GM18861 (cell line): ENCODE measurements at regions not wholly inside any gene's neighbourhood (a gene's known extent, or its start where the extent isn't known, plus 50 kb on each side); places are given as distances from the start of the nearest gene placed in this dataset.
"Not testable (repeated sequence)": the region's sequence is repeated elsewhere in the genome, so short reads cannot be mapped to it uniquely, and the experiment has no call there.

Source experiments
- ATAC-seq: cut with Tn5 transposase; IDR thresholded peaks from one replicate; pipeline ENCODE4 v1.9.1; 2021; ENCODE audit not compliant: unreplicated experiment

DNA sequence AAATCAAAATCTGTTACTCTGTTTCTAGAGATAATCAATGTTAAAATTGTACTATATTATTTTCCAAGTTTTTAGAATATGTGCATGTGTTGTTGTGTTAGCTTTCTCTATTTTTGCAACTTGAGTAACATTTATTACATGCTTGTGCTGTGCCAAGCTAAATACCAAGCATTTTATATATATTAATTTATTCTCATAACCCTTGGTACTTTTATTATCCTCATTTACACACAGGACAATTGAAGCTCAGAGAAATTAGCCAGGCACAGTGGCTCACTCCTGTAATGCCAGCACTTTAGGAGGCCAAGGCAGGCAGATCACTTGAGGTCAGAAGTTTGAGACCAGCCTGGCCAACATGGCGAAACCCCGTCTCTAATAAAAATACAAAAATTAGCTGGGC lies 254.0 kb upstream of the DMRT1 start:
- no peak for ATAC-seq

DNA sequence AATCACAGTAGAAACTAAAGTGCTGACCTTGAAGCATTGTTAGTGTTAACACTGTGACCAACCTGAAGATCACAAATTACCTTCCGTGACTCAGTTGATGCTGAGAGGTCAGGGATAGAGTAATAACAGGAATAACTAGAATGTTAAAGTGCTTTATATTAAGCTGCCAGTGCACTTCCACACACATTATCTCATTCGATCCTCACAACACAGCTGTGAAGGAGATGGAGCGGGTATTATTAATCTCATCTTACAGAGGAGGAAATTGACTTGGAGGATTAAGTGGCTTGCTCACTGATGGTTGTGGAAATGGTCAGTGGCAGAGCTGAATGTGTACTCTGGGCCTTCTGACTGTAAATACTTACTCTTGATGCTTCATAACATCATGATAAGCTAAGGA lies 252.5 kb upstream of the DMRT1 start:
- no peak for ATAC-seq

DNA sequence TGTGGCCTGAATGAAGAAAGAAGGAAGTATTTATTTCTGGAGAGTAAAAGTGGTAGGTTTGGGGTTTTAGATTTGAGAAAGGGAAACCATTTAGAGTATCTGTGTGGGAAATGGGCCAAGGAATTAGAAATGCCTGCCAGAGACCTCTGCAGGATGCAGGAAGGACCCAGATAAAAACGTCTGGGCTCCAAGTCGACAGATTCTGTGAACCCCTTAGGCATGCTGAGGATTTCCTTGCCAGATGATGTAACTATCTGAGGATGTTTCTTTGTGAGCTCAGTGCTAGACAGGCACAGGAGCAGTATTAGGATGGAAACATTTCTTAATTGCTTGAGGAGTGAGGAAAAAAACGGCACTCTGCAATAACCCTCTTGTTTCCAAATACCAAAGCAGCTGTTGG lies 251.8 kb upstream of the DMRT1 start:
- no peak for ATAC-seq

DNA sequence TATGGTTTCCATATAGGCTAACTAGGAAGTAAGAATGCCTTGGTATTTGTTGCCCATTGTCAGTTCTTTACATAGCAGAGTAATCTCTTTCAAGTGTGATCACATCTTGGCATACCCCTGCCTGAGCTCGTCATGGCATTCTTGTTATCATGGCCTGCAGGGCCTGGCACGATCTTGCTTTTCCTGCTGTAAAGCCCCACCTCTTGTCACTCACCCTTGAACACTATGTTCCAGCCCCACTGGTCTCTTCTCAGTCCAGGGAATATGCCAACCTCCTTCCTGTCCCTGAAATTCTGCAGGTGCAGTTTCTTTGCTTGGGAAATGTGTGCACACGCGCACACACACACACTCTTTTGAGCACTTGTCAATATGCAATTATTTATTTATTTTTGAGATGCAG lies 250.2 kb upstream of the DMRT1 start:
- ATAC-seq, result no peak

DNA sequence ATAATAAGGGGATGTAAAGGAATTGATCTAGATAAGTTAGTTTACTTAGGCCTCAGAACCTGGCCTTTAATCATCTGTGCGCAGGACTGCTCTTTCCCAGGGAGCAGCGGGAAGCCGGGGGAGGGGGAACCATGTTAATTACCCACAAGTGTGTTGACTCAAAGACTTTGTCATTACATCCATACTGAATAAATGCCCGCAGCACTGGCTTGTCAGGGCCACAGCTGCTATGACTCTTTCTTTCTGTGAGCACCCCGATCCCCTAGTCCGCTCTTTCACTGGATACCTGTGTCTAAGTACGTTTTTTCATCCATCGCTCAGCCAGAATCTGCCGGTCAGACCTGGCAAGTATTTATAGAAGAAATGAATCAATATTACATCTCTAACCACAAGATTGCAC lies 249.3 kb upstream of the DMRT1 start:
- ATAC-seq, result no peak

DNA sequence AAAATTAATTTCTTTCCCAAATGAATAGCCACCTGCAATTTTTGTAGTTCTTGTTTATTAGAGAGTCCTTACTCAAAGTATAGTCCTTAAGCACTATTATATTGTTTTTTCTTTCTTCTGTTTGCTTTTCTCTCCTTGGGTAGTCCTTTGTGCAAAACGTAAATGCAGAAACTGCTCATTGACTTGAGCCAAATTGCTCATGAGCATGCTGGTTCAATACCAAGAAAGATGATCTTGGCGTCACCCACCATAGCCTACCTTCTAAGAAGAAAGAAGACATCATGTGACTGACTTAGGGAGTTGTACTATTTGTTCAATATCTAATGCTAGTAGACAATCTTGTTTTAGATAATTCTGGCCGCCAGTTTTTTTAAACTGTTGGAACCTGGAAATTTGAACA lies 248.8 kb upstream of the DMRT1 start:
- no peak for ATAC-seq

DNA sequence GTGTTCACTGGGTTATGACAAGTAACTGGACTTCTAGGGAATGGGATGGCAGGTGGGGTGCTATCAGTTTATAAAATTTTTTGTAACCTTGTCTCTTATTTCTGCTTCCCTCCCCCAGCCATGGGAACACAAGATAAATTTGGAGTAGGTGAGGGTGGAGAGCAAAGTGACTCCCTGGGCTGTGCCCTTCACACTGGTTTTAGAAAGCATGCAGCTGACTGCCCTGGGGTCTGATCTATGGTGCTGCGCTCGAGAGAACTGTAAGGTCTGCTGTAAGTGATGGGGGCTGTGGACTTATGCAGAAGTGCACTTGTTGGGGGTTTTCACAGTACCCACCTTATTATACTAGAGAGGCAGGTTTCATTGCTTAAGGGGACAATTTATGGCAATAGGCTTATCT lies 247.7 kb upstream of the DMRT1 start:
- no peak for ATAC-seq

DNA sequence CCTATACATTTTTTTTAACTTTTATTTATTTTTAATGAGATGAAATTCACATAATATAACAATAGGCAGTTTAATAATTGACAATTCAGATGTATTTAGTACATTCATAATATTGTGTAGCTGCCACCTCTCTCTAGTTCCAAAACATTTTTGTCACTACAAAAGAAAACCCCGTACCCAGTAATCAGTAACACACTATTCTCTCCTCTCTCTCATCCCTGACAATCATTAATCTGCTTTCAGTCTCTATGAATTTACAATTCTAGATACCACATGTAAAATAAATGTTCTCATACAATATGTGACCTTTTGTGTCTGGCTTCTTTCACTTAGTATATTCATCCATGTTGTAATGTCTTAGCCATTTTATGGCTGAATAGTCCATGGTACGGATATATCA lies 244.8 kb upstream of the DMRT1 start:
- peak; percentile 80 for ATAC-seq

DNA sequence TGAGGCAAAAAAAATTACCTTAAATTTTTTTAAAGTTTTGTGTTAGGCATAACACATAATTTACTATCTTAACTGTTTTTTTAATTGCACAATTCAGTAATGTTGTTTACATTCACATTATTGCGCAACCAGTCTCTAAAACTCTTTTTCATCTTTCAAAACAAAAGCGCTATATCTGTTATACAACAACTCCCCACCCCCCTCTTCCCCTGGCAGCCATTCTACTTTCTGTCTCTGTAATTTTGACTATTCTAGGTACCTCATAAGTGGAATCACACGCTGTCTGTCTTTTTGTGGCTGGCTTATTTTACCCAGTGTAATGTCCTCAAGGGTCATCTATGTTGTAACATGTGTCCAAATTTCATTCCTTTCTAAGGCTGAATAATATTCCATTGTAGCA lies 241.5 kb upstream of the DMRT1 start:
- ATAC-seq, result no peak

DNA sequence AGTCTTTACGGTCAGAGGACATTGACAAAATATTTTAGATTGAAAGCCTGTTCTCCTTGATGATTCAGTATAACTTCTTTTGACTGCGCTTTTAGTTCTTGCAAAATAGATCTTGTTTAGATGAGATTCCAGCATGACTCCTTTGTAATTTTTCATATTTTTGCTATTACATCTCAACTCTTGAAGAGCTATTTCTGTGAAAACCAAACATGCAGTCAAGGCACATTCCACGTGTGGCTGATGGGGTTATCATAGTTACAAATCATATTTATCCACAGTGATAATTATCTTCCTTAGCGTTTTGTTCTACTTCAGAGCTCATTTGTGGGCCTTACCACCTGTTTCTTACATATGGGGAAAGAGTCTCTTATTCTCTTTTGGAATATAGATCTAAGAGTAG lies 238.8 kb upstream of the DMRT1 start:
- no peak for ATAC-seq

DNA sequence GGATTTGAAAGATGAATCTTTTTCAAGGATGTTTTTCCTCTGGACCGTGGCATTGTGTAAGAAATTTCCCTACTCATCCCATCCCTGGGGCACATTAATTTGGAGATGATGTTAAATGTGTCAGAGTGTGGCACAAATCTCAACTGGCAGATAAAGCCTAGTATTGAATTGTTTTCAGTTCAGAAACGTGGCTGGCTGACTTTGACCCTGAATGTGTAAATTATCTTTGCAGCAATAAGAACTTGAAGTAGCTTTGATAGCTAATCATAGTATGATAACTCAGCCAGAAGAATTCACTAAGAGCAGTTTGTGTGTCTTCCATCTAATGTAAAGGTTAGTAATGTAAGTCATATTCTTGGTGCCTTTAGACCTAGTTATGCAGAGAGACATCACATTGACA lies 238.4 kb upstream of the DMRT1 start:
- no peak for ATAC-seq

DNA sequence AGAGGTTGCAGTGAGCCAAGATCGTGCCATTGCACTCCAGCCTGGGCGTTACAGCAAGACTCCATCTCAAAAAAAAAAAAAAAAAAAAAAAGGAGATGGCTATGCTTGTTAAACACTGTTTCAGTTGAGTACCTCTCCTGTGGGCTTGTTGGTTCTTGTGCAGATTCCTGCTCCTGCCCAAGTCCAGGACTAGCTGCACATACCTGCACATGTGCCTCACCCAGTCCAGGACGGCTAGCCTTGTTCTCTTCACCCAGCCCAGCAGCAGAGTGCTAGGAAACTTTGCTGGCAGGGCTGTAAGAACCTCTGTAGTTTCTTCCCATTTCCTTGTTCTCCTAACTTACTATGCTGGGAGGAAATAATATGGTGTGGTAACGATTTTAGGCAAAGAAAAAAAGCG lies 234.1 kb upstream of the DMRT1 start:
- no peak for ATAC-seq

DNA sequence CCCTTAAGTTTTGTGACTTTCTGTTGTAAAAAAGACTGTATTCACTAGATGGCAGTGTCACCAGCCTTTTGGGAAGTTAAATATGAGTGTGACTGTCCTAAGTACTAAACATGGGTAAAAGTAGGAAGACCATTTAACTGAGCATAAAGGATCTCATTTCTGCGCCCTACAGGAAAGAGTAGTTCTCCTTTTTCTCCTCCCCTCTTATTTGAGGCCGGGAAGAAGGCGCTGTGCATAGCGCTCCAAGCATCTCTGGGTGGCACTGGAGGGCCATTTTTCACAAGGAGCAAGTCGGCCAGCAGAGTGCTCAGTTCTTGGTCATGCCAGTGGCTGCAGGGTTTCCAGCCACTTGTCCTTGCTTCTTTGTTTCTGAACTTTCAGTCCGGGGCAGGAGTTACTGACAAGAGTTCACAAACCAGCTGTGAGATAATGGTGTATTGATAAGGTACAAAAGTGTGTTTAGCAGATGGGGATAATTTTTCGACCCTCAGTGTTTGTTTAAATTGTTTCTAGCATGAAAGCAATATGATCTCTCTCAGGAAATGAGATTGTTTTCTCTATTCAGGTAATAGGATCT lies 227.6 kb upstream of the DMRT1 start:
- peak; percentile 94 for ATAC-seq

DNA sequence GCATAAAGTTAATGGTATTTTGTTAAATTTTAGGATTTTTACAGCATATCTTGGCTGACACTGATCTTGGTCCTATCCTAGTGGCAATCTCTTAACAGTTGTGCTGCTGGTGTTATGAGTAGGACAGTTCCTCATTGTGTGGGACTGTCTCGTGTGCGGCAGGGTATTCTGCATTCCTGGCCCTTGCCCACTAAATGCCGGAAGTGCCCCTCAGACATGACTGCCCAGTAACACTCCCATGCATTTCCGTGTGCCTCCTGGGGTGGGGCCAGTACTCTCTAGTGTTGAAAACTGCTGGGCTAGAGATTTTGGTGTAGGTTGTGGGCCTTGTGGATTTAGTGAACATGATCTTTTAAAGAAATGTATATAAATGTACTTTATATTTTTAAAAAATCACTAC lies 227.1 kb upstream of the DMRT1 start:
- no peak for ATAC-seq

DNA sequence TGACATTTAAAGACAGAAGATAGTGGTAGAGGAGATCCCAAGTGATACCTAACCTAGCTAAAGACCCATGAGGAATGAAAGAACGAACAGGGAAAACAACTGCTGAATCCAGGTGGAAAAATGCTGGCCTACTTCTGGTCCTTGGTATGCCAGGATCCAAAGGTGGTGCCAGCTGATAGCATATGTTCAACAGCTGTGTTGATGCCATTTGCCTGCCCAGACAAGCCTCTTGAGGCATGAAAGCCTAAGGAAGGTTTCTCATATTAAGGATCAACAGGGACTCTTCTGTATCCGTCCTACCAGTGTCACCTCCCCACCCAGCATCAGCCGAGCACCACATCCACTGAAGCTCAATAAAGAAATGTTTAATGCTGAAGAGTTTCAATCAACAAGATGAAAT lies 225.7 kb upstream of the DMRT1 start:
- ATAC-seq, result no peak

DNA sequence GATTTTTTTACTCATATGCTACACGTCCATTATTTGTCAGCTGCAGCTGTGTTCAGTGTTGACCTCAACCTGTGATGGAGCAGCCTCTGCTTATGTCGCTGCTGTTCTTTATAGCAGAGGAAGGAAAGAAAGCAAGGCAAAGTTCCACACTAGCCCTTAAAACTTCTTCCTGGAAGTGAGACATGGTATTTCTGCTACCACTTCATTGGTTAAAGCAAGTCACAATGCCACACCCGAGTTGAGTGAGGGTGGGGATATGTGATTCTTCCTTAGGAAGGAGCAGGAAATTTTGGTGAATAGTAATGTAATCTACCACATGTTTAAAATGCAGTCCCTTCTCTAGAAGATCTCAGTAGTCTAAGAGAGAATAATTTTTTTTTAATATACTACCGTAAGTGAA lies 224.8 kb upstream of the DMRT1 start:
- no peak for ATAC-seq

DNA sequence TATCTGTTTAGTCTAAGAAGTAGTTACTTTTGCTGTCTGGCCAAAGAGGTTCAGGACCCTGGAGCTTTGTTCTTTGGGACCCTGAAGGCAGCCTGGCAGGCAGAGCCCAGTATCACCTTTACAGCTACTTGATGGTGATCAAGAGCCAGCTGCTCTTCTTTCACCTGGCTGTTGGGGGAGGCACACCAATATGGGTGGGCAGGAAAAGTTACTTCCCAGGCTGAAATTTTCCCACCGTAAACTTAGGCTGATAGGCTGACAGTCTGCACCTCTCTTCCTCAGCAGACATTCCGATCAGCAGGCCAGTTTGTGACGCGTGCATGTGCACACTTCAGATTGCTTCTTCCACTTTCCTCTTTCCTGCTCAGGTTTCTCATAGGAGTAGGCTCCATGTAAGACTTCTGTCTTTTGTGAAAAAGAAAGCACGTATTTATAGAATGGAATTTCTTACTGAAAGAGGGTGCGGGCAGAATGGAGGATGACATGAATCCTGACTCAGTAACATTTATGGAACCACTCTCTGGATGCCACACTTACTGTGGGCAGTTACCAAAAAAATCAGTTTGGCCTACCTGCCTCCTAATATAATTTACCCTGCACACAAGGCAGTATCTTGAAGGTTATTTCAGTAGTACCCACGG lies 223.9 kb upstream of the DMRT1 start:
- ATAC-seq, result no peak

DNA sequence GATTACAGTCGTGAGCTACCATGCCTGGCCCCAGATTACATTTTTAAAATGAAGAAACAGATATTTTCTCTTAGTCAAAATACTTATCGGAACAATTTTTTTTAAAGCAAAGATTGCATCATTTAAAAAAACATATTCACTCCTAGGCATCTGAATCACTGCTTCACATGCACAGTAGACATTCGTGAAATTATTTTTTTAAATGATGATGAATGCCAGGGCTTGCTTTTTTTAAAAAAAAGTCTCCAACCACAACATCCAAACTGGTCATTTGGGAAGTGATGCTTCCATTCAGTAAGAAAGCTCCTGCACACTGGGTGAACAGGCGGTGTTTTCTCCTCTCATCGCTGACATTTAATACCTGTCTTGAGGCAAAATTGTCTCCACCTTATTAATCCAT lies 223.0 kb upstream of the DMRT1 start:
- ATAC-seq, result no peak

DNA sequence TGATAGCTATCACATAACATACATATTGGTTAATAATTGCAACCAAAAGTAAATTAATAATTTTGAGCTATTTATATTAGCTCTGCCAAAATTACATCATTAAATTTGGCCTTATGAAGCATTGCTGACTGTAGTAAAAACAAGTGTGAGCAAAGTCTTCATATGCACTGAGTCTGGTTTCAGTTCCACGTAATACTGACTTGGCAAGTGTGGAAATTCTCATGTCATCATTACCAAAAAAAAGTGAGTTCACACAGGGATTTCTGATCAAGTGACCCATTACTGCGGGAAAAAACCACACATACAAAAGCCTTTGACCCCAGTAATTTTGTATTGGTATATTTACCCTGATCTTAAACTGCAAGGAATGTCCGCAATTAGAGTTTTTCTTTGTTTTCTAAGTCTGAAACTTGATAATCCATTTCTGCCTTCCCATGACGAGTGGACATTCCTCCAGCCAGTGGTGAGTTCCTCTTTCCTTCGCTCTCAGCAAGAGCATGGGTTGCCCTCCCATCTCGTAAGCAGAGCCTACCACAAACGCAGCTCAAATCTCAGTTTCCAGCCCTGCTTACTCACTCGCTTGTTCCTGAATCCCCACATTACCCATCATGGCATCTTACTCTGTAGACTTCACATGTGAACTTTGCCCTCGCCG lies 220.2 kb upstream of the DMRT1 start:
- ATAC-seq, result no peak

DNA sequence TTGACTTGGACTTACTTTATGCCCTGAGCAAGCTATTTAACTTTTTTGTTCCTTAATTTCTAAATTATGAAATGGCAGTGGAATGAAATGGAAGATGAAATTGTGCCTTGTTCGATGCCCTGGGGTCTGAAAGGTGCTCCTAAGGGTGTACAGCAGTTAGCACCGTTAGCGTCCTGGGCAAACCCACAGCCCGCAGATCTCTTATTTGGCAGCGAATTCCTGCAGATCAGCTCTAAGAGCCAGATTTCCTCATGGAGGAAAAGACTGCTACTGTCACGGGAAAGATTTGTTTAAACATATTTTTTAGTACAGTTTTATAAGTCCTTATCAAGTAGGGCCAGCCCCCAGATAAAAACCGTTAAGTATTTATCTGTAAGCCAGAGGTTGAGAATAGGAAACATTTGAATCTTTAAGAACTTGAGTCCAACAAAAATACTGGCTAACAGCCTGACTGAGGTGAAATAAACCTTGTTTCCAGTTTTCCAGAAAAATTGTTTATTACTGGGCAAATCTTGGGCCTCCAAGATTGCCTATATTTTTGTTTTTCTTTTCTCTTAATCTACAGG lies 216.5 kb upstream of the DMRT1 start:
- no peak for ATAC-seq

DNA sequence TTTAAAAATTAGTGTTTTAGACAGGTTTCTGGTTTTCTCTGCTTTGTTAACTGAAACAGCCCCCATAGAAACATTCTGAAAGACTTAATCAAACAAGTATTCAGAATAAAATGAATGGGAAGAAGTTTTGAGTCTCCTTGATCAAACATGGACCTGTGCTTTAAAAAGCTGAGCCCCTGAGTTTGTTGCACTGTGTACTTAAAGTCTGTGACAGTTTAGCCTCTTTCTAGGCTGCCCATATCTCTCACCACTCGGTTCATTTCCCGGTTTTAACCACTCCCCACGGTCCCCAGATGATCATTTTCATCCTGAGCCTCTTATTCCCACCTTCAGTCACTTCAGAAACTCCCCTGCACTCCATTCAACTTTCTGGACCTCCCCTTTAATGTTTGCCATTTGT lies 215.9 kb upstream of the DMRT1 start:
- ATAC-seq, result no peak

DNA sequence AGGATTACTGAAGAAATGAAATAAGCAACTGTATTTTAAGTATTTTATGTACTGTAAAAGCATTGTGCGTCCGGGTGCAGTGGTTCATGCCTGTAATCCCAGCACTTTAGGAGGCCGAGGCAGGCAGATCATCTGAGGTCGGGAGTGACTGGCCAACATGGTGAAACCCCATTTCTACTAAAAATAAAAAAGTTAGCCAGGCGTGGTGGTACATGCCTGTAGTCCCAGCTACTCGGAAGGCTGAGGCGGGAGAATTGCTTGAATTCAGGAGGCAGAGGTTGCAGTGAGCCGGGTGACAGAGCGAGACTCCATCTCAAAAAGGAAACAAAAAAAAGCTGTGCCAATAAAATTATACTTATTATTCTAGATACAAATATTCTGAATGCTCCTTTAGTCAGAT lies 215.4 kb upstream of the DMRT1 start:
- ATAC-seq, result not testable (repeated sequence)

DNA sequence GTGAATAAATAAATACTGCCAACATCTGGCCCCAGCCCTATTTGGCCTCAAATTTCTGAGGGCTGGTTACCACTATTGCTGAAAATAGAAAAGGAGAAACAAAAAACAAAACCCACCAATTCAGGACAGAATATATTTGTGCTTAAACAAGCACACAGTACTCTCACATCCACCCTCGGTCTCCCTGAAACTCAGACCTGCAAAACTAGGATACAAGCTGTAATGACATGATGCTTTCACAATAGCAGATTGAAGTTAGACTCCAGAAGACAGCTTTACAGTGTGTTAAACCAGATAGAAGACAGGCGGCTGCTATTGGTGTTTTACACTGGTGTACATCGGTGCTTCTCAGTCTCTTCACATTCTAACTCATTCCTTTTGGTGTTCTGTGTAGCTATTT lies 214.9 kb upstream of the DMRT1 start:
- ATAC-seq, result no peak
